Pancreas (tissue), 10 donors: ENCODE measurements at regions not wholly inside any gene's neighbourhood (a gene's known extent, or its start where the extent isn't known, plus 50 kb on each side); places are given as distances from the start of the nearest gene placed in this dataset.
"Not testable (repeated sequence)": the region's sequence is repeated elsewhere in the genome, so short reads cannot be mapped to it uniquely, and the experiment has no call there.

Source experiments
- ATAC-seq, 4 donors: fragments of 200-7000 bp; cut with Tn5 transposase; one replicate each; pipeline versions ENCODE4 v1.8.0 to v1.9.1; 2020; ENCODE audit warnings: mild to moderate bottlenecking in 4 of 4, moderate library complexity in 4 of 4
- DNase-seq, 6 donors: peaks; one replicate each; pipeline ENCODE4 v3.0.0-alpha.2; 2020
- FAIRE-seq: peaks from 2 replicates; lab custom pipeline; 2012; peaks lifted over from hg19 to GRCh38; lab: Jason Lieb, UNC
- H3K27ac ChIP-seq, 4 donors: fragments of 200-600 bp; sonication (generic); 1 replicate in 3 of 4; 2 replicates in 1 of 4; pipeline versions ENCODE4 v1.5.0 to v1.8.0; 2020
- H3K27me3 ChIP-seq, 4 donors: fragments of 200-600 bp; one replicate each; pipeline ENCODE4 v1.8.0; 2021
- H3K36me3 ChIP-seq, 3 donors: fragments of 200-600 bp; sonication (generic) in 1 of 3; one replicate each; pipeline versions ENCODE4 v1.5.0 to v1.8.0; 2020 to 2021
- H3K4me1 ChIP-seq, 3 donors: fragments of 200-600 bp; one replicate each; pipeline ENCODE4 v1.8.0; 2021
- H3K4me3 ChIP-seq, 4 donors: fragments of 200-600 bp; sonication (generic) in 2 of 4; one replicate each; pipeline versions ENCODE4 v1.5.0 to v1.8.0; 2020 to 2021
- H3K9me3 ChIP-seq, 4 donors: fragments of 200-600 bp; one replicate each; pipeline ENCODE4 v1.8.0; 2021
- WGBS, 2 donors: extraction: QIAGEN DNeasy Blood & Tissue Kit; methylation state at CpG; one replicate each; pipeline ENCODE4 v1.1.7; 2013; 5-methylcytosine and 5-hydroxymethylcytosine counted together
- intact Hi-C, 3 donors: fragments of 100-400 bp; cut with DNase I; formaldehyde crosslinking; loops; one replicate each; pipeline versions ENCODE4 v1.11.1 to v1.14.2; 2022
- TF ChIP-seq, protein P1 (sequence below), 4 donors: fragments of 200-600 bp; sonication (generic) in 3 of 4; IDR thresholded peaks; one replicate each; pipeline versions ENCODE4 v1.5.0 to v1.8.0; 2021; ENCODE audit warnings: antibody characterized with exemption in 4 of 4
- donor health status: healthy with polysubstance abuse.
- donor health status: DM: no; HTN: no; CAD: no; lungs with moderate emphysema.
- donor health status: DM: no; HTN: no; CAD: no.
- donor health status: control.
- donor health status: control.
- donor health status: Bipolar disorder and iron deficiency.
- donor health status: DM: yes; HTN: yes; CAD: no.
- donor health status: DM: no; HTN: no; CAD: no.
- donor health status: DM: no; HTN: no; CAD: no.
- donor health status: DM: yes; HTN: yes; CAD: no.

DNA sequence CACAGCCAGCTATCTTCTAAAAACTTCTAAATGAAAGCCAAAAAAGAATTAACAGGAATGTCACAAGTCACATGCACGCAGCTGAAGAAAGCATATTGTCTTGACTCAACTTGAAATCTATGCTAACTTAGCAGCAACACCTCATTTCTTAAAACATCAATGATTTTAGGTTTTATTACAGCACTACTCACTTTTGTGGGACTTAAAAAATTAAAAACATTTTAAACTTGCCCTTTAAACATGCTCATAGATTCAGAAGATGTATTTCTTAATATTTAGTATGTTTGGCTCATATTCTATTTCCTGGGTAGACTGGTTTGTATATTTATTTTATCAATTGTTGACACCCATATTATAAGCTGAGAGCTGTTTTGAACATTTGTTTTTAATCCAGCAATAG lies 279.4 kb downstream of the NKX6-1 start:
- intact Hi-C loops: no loop called here
- Histone ChIP-seq H3K9me3 (no peaks in the 10 kb centered on the region), H3K36me3 (no peaks in the 10 kb centered on the region), H3K4me1 (no peaks in the 10 kb centered on the region), H3K27ac (no peak overlapping the region), H3K27me3 (no peaks in the 10 kb centered on the region), H3K4me3 (no peak overlapping the region)
- TF ChIP-seq, protein P1, sequence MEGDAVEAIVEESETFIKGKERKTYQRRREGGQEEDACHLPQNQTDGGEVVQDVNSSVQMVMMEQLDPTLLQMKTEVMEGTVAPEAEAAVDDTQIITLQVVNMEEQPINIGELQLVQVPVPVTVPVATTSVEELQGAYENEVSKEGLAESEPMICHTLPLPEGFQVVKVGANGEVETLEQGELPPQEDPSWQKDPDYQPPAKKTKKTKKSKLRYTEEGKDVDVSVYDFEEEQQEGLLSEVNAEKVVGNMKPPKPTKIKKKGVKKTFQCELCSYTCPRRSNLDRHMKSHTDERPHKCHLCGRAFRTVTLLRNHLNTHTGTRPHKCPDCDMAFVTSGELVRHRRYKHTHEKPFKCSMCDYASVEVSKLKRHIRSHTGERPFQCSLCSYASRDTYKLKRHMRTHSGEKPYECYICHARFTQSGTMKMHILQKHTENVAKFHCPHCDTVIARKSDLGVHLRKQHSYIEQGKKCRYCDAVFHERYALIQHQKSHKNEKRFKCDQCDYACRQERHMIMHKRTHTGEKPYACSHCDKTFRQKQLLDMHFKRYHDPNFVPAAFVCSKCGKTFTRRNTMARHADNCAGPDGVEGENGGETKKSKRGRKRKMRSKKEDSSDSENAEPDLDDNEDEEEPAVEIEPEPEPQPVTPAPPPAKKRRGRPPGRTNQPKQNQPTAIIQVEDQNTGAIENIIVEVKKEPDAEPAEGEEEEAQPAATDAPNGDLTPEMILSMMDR (IDR thresholded peaks at IDR 0.05): no peak
- ATAC-seq (no peak), FAIRE-seq (no peak), DNase-seq (no peak)
- WGBS, 2 donors: 65 to 82% methylated on average over 1 of the region's 1 CpG

DNA sequence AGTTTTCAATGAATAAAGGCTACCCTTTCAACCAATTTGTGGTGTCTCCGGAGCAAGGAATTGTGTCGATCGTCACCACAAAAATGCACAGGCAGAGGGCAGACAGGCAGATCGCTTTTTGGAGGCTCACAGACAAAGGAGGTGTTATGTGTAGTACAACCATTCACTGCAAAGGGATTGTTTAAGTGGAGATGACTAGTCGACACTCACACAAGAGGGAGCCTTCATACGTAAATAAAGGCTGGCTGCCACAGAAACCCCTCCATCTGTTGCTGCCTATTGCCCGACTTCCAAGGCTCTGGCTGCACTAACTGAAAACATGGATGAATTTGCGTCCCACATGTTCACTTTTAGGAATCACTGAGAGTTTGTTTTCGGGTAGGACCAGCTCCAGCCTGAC lies 281.1 kb downstream of the NKX6-1 start:
- no peak for FAIRE-seq

DNA sequence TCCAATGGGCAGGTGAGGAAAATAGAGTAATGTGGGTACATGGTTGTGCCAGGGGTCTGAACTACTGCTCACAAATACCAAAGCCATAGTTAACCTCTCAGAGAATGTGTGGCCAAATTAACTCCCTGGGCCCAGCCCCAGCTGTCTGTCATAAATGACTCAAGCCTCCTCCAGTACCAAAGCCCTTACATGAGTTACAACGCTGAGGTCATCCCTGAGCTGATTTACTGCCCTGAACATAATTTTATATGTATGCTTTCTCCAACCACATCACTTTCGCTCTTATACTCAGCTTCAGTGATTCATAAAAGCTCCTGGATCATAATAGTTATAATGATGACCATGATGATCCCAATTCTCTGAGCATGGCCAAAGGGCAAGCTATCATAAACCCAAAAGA lies 283.9 kb downstream of the NKX6-1 start:
- ATAC-seq: no peak
- no peak for FAIRE-seq
- H3K27ac ChIP-seq: no peak overlapping the region

More for the DNA sequence above, 281.1 kb downstream of the NKX6-1 start:
- TF ChIP-seq, protein P1 (IDR thresholded peaks at IDR 0.05): no peak
- Histone ChIP-seq H3K4me1 (no peaks in the 10 kb centered on the region), H3K27me3 (no peaks in the 10 kb centered on the region), H3K9me3 (no peaks in the 10 kb centered on the region), H3K36me3 (no peaks in the 10 kb centered on the region), H3K27ac (no peak overlapping the region), H3K4me3 (no peak overlapping the region)
- DNase-seq: no peak
- WGBS, 2 donors: 63 to 67% methylated on average over 9 of the region's 9 CpGs
- intact Hi-C loops: no loop called here
- ATAC-seq: no peak

DNA sequence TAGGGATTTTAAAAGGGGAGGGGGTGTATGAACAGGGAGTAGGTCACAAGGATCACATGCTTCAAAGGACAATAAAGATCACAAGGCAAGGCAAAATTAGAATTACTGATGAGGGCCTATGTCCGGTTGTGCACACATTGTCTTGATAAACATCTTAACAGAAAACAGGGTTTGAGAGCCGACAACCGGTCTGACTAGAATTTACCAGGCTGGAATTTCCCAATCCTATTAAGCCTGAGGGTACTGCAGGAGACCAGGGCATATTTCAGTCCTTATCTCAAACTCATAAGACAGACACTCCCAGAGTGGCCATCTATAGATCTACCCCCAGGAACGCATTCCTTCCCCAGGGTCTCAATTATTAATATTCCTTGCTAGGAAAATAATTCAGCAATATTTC lies 292.9 kb downstream of the NKX6-1 start:
- H3K27ac ChIP-seq, H3K27me3 ChIP-seq, H3K9me3 ChIP-seq, FAIRE-seq, H3K4me3 ChIP-seq, ATAC-seq, intact Hi-C loops, H3K4me1 ChIP-seq, DNase-seq, H3K36me3 ChIP-seq: not testable (repeated sequence)
- WGBS, 2 donors: 41 to 42% methylated on average over 4 of the region's 4 CpGs

More for the DNA sequence above, 283.9 kb downstream of the NKX6-1 start:
- H3K4me3 ChIP-seq: no peak overlapping the region
- no peaks in the 10 kb centered on the region for H3K27me3 ChIP-seq
- H3K9me3 ChIP-seq: no peaks in the 10 kb centered on the region
- H3K4me1 ChIP-seq: no peaks in the 10 kb centered on the region
- 65 to 90% methylated on average over 2 of the region's 2 CpGs for WGBS, 2 donors
- no peaks in the 10 kb centered on the region for H3K36me3 ChIP-seq
- no peak for DNase-seq
- TF ChIP-seq, protein P1 (IDR thresholded peaks at IDR 0.05): no peak
- intact Hi-C loops: no loop called here

DNA sequence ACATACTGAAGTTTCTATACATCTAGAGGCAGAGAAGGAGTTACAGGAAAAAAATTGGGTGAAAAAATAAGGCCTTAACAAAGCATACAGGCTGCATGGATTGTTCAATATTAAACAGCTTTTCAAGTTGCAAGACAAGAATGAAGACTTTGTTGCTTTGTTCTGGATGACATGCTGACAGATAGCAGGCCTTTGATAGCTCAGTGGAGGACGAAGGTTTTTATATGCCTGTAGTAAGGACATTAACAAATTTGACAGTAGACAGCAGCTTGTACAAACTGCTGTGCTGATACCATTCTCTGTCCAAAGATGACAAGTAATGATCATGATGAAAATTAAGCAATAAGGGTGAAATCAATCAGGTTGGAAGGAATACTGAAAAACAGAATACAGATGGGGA lies 309.9 kb downstream of the NKX6-1 start:
- Histone ChIP-seq H3K36me3 (no peaks in the 10 kb centered on the region), H3K4me1 (no peaks in the 10 kb centered on the region), H3K4me3 (no peak overlapping the region), H3K27me3 (no peaks in the 10 kb centered on the region), H3K9me3 (no peaks in the 10 kb centered on the region), H3K27ac (no peak overlapping the region)
- FAIRE-seq (no peak), DNase-seq (no peak), ATAC-seq (no peak)
- TF ChIP-seq, protein P1 (IDR thresholded peaks at IDR 0.05): no peak
- 27 to 32% methylated on average over 1 of the region's 1 CpG for WGBS, 2 donors
- intact Hi-C loops: no loop called here
